Mucosa of stomach (tissue), 1 donor: ENCODE measurements at regions not wholly inside any gene's neighbourhood (a gene's known extent, or its start where the extent isn't known, plus 50 kb on each side); places are given as distances from the start of the nearest gene placed in this dataset.

ENCODE experiments used
- H3K27me3 ChIP-seq: one replicate; pipeline ENCODE4 v1.7.0; 2013; ENCODE audit warnings: mild to moderate bottlenecking, low read length; ENCODE audit not compliant: control insufficient read depth, insufficient read depth
- H3K36me3 ChIP-seq: one replicate; pipeline ENCODE4 v1.7.0; 2013; ENCODE audit warnings: low read length; ENCODE audit not compliant: control insufficient read depth, insufficient read depth
- H3K4me1 ChIP-seq: one replicate; pipeline ENCODE4 v1.7.0; 2013; ENCODE audit warnings: mild to moderate bottlenecking, low read length; ENCODE audit not compliant: control insufficient read depth, insufficient read depth
- H3K4me3 ChIP-seq: one replicate; pipeline ENCODE4 v1.7.0; 2013; ENCODE audit warnings: low read length
- H3K9ac ChIP-seq: one replicate; pipeline ENCODE4 v1.7.0; 2013; ENCODE audit warnings: mild to moderate bottlenecking, low read length, moderate library complexity
- H3K9me3 ChIP-seq: one replicate; pipeline ENCODE4 v1.7.0; 2013; ENCODE audit warnings: mild to moderate bottlenecking, low read length, moderate library complexity; ENCODE audit not compliant: control insufficient read depth
- donor health status: Pancreatic carcinoma.

GRCh38 chr22:48185071-48186055 is 1422.9 kb downstream of the TBC1D22A start:
- H3K9me3 ChIP-seq: no peaks in the 10 kb centered on the region
- H3K4me3 ChIP-seq: no peak overlapping the region
- no peaks in the 10 kb centered on the region for H3K4me1 ChIP-seq
- H3K27me3 ChIP-seq: no peaks in the 10 kb centered on the region
- H3K36me3 ChIP-seq: no peaks in the 10 kb centered on the region
- H3K9ac ChIP-seq: no peak overlapping the region

- no peaks in the 10 kb centered on the region for H3K4me1 ChIP-seq
- no peaks in the 10 kb centered on the region for H3K36me3 ChIP-seq
- no peaks in the 10 kb centered on the region for H3K9me3 ChIP-seq
- H3K27me3 ChIP-seq: no peaks in the 10 kb centered on the region
- H3K4me3 ChIP-seq: no peak overlapping the region
- H3K9ac ChIP-seq: no peak overlapping the region
Observed at GRCh38 chr22:48182846-48183805, 1420.7 kb downstream of the TBC1D22A start.

GRCh38 chr22:48182031-48182430 is 1419.6 kb downstream of the TBC1D22A start:
- no peak overlapping the region for H3K4me3 ChIP-seq
- H3K4me1 ChIP-seq: no peaks in the 10 kb centered on the region
- no peaks in the 10 kb centered on the region for H3K9me3 ChIP-seq
- no peak overlapping the region for H3K9ac ChIP-seq
- H3K36me3 ChIP-seq: no peaks in the 10 kb centered on the region
- no peaks in the 10 kb centered on the region for H3K27me3 ChIP-seq

- H3K27me3 ChIP-seq: no peaks in the 10 kb centered on the region
- no peaks in the 10 kb centered on the region for H3K9me3 ChIP-seq
- H3K4me3 ChIP-seq: no peak overlapping the region
- H3K4me1 ChIP-seq: no peaks in the 10 kb centered on the region
- no peak overlapping the region for H3K9ac ChIP-seq
- no peaks in the 10 kb centered on the region for H3K36me3 ChIP-seq
Observed at GRCh38 chr22:48181263-48181955, 1419.0 kb downstream of the TBC1D22A start.

GRCh38 chr22:48180631-48181030 is 1418.2 kb downstream of the TBC1D22A start:
- Histone ChIP-seq H3K9me3 (no peaks in the 10 kb centered on the region), H3K36me3 (no peaks in the 10 kb centered on the region), H3K4me1 (no peaks in the 10 kb centered on the region), H3K27me3 (no peaks in the 10 kb centered on the region), H3K4me3 (no peak overlapping the region), H3K9ac (no peak overlapping the region)

- Histone ChIP-seq H3K9me3 (no peaks in the 10 kb centered on the region), H3K4me3 (no peak overlapping the region), H3K9ac (no peak overlapping the region), H3K36me3 (no peaks in the 10 kb centered on the region), H3K4me1 (no peaks in the 10 kb centered on the region), H3K27me3 (no peaks in the 10 kb centered on the region)
Observed at GRCh38 chr22:48179571-48180546, 1417.4 kb downstream of the TBC1D22A start.

- Histone ChIP-seq H3K4me1 (no peaks in the 10 kb centered on the region), H3K36me3 (no peaks in the 10 kb centered on the region), H3K9me3 (no peaks in the 10 kb centered on the region), H3K4me3 (no peak overlapping the region), H3K27me3 (no peaks in the 10 kb centered on the region), H3K9ac (no peak overlapping the region)
Observed at GRCh38 chr22:48178536-48178935, 1416.1 kb downstream of the TBC1D22A start.

GRCh38 chr22:48177631-48178030 is 1415.2 kb downstream of the TBC1D22A start:
- no peaks in the 10 kb centered on the region for H3K27me3 ChIP-seq
- H3K9me3 ChIP-seq: no peaks in the 10 kb centered on the region

GRCh38 chr22:48175721-48176120 is 1413.3 kb downstream of the TBC1D22A start:
- no peak overlapping the region for H3K4me3 ChIP-seq
- no peaks in the 10 kb centered on the region for H3K4me1 ChIP-seq
- no peaks in the 10 kb centered on the region for H3K9me3 ChIP-seq
- no peak overlapping the region for H3K9ac ChIP-seq
- no peaks in the 10 kb centered on the region for H3K27me3 ChIP-seq
- no peaks in the 10 kb centered on the region for H3K36me3 ChIP-seq

More at GRCh38 chr22:48177631-48178030, 1415.2 kb downstream of the TBC1D22A start:
- H3K4me1 ChIP-seq: no peaks in the 10 kb centered on the region
- H3K9ac ChIP-seq: no peak overlapping the region
- no peaks in the 10 kb centered on the region for H3K36me3 ChIP-seq
- H3K4me3 ChIP-seq: no peak overlapping the region

- no peak overlapping the region for H3K9ac ChIP-seq
- H3K36me3 ChIP-seq: no peaks in the 10 kb centered on the region
- no peak overlapping the region for H3K4me3 ChIP-seq
- no peaks in the 10 kb centered on the region for H3K9me3 ChIP-seq
- H3K4me1 ChIP-seq: no peaks in the 10 kb centered on the region
- H3K27me3 ChIP-seq: no peaks in the 10 kb centered on the region
Observed at GRCh38 chr22:48173773-48174160, 1411.3 kb downstream of the TBC1D22A start.
